ENCODE measurements at regions not wholly inside any gene's neighbourhood (a gene's known extent, or its start where the extent isn't known, plus 50 kb on each side); places are given as distances from the start of the nearest gene placed in this dataset.

DNA sequence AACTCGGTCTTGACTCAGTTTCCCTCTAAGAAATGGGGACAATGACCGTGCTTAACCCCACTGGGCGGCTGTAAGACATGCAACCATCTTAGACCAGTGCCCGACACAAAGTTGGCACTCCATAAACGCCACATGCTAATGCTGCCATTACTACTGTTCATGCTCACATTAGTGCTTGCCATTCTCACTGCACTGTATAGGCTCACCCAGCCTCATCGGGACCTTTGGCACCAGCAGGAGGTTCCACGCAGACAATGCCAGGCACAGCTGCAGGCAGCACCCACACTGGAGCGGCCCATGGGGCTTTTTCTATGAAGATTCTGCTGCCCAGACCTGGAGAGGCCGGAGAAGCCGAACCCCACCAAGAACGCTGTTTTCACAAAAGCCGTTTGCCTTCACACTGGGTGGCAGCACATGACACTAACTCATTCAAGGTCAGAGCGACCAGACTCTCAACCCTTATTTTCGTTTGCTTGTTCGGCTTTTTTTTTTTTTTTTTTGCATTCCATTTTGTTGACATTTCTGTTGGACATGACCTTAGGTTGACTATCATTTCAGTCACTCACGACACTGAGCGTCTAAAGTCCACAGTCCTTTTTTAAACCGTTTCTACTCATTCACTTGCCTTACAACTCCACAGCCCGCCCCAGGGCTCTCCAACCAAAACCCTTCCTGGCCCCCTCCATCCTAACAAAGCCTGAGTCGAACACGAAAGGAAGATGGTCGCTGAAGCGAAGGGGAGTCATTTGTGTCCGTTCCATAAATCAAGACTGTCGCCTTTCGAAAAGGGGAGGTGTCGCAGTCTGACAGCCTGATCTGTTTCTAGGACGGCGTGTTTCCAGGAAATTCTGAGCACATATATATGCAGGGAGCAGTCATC, 124.4 kb upstream of the RNF32 start (continued):
- TF ChIP-seq, protein P1, sequence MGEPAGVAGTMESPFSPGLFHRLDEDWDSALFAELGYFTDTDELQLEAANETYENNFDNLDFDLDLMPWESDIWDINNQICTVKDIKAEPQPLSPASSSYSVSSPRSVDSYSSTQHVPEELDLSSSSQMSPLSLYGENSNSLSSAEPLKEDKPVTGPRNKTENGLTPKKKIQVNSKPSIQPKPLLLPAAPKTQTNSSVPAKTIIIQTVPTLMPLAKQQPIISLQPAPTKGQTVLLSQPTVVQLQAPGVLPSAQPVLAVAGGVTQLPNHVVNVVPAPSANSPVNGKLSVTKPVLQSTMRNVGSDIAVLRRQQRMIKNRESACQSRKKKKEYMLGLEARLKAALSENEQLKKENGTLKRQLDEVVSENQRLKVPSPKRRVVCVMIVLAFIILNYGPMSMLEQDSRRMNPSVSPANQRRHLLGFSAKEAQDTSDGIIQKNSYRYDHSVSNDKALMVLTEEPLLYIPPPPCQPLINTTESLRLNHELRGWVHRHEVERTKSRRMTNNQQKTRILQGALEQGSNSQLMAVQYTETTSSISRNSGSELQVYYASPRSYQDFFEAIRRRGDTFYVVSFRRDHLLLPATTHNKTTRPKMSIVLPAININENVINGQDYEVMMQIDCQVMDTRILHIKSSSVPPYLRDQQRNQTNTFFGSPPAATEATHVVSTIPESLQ (CRISPR knock-in tag; conservative IDR thresholded peaks at IDR 0.05): no peak
- TF ChIP-seq PLRG1 (conservative IDR thresholded peaks at IDR 0.05) (no peak), DMAP1 (CRISPR knock-in tag; IDR thresholded peaks at IDR 0.05) (no peak), WIZ (CRISPR knock-in tag; IDR thresholded peaks at IDR 0.05) (no peak), ZNF674 (CRISPR knock-in tag; IDR thresholded peaks at IDR 0.05; ENCODE audit: low read depth) (no peak), CAMTA2 (CRISPR knock-in tag; IDR thresholded peaks at IDR 0.05; ENCODE audit: borderline replicate concordance) (no peak), ZNF546 (CRISPR knock-in tag; conservative IDR thresholded peaks at IDR 0.05) (no peak), ZNF83 (CRISPR knock-in tag; IDR thresholded peaks at IDR 0.05; ENCODE audit: borderline replicate concordance) (no peak), RXRB (CRISPR knock-in tag; IDR thresholded peaks at IDR 0.05; ENCODE audit: borderline replicate concordance) (peak; percentile 94; the same call in 1 of the 2 replicates), REPIN1 (CRISPR knock-in tag; IDR thresholded peaks at IDR 0.05; ENCODE audit: borderline replicate concordance, low read depth) (no peak), POGZ (CRISPR knock-in tag; IDR thresholded peaks at IDR 0.05) (no peak; the same call in 1 of the 2 replicates), ZNF605 (CRISPR knock-in tag; IDR thresholded peaks at IDR 0.05) (peak; percentile 69)
- TF ChIP-seq, protein P2, sequence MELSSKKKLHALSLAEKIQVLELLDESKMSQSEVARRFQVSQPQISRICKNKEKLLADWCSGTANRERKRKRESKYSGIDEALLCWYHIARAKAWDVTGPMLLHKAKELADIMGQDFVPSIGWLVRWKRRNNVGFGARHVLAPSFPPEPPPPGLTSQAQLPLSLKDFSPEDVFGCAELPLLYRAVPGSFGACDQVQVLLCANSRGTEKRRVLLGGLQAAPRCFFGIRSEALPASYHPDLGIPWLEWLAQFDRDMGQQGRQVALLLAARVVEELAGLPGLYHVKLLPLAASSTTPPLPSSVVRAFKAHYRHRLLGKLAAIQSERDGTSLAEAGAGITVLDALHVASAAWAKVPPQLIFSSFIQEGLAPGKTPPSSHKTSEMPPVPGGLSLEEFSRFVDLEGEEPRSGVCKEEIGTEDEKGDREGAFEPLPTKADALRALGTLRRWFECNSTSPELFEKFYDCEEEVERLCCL (CRISPR knock-in tag; IDR thresholded peaks at IDR 0.05; ENCODE audit: borderline replicate concordance): no peak
- TF ChIP-seq, protein P3, sequence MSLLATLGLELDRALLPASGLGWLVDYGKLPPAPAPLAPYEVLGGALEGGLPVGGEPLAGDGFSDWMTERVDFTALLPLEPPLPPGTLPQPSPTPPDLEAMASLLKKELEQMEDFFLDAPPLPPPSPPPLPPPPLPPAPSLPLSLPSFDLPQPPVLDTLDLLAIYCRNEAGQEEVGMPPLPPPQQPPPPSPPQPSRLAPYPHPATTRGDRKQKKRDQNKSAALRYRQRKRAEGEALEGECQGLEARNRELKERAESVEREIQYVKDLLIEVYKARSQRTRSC (CRISPR knock-in tag; IDR thresholded peaks at IDR 0.05; ENCODE audit: low read depth): no peak
- TF ChIP-seq, protein P4, sequence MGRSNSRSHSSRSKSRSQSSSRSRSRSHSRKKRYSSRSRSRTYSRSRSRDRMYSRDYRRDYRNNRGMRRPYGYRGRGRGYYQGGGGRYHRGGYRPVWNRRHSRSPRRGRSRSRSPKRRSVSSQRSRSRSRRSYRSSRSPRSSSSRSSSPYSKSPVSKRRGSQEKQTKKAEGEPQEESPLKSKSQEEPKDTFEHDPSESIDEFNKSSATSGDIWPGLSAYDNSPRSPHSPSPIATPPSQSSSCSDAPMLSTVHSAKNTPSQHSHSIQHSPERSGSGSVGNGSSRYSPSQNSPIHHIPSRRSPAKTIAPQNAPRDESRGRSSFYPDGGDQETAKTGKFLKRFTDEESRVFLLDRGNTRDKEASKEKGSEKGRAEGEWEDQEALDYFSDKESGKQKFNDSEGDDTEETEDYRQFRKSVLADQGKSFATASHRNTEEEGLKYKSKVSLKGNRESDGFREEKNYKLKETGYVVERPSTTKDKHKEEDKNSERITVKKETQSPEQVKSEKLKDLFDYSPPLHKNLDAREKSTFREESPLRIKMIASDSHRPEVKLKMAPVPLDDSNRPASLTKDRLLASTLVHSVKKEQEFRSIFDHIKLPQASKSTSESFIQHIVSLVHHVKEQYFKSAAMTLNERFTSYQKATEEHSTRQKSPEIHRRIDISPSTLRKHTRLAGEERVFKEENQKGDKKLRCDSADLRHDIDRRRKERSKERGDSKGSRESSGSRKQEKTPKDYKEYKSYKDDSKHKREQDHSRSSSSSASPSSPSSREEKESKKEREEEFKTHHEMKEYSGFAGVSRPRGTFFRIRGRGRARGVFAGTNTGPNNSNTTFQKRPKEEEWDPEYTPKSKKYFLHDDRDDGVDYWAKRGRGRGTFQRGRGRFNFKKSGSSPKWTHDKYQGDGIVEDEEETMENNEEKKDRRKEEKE (IDR thresholded peaks at IDR 0.05): no peak
- TF ChIP-seq, protein P5, sequence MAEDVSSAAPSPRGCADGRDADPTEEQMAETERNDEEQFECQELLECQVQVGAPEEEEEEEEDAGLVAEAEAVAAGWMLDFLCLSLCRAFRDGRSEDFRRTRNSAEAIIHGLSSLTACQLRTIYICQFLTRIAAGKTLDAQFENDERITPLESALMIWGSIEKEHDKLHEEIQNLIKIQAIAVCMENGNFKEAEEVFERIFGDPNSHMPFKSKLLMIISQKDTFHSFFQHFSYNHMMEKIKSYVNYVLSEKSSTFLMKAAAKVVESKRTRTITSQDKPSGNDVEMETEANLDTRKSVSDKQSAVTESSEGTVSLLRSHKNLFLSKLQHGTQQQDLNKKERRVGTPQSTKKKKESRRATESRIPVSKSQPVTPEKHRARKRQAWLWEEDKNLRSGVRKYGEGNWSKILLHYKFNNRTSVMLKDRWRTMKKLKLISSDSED (CRISPR knock-in tag; IDR thresholded peaks at IDR 0.05): no peak
- TF ChIP-seq, protein P6, sequence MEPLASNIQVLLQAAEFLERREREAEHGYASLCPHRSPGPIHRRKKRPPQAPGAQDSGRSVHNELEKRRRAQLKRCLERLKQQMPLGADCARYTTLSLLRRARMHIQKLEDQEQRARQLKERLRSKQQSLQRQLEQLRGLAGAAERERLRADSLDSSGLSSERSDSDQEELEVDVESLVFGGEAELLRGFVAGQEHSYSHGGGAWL (CRISPR knock-in tag; IDR thresholded peaks at IDR 0.05): no peak
- TF ChIP-seq, protein P7, sequence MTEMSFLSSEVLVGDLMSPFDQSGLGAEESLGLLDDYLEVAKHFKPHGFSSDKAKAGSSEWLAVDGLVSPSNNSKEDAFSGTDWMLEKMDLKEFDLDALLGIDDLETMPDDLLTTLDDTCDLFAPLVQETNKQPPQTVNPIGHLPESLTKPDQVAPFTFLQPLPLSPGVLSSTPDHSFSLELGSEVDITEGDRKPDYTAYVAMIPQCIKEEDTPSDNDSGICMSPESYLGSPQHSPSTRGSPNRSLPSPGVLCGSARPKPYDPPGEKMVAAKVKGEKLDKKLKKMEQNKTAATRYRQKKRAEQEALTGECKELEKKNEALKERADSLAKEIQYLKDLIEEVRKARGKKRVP (CRISPR knock-in tag; IDR thresholded peaks at IDR 0.05): no peak
- TF ChIP-seq, protein P8, sequence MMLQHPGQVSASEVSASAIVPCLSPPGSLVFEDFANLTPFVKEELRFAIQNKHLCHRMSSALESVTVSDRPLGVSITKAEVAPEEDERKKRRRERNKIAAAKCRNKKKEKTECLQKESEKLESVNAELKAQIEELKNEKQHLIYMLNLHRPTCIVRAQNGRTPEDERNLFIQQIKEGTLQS (CRISPR knock-in tag; IDR thresholded peaks at IDR 0.05): 0 out of 2 replicates have a peak, but pooled peaks have one; percentile 11

Data from HepG2 (cell line).